Kidney epithelial cell (primary cell): ENCODE measurements at regions not wholly inside any gene's neighbourhood (a gene's known extent, or its start where the extent isn't known, plus 50 kb on each side); places are given as distances from the start of the nearest gene placed in this dataset.

Source experiments
- DNase-seq: peaks from one replicate; pipeline ENCODE4 v3.0.0-alpha.2; 2010; ENCODE audit warnings: low read depth
- H3K27me3 ChIP-seq: 2 replicates; pipeline ENCODE4 v1.6.0; 2011; ENCODE audit warnings: low read length; ENCODE audit not compliant: control insufficient read depth, insufficient read depth
- H3K36me3 ChIP-seq: 2 replicates; pipeline ENCODE4 v1.5.1; 2011; ENCODE audit warnings: low read length; ENCODE audit not compliant: control insufficient read depth, insufficient read depth
- H3K4me3 ChIP-seq: 2 replicates; pipeline ENCODE4 v1.5.1; 2011; ENCODE audit warnings: low read depth, mild to moderate bottlenecking, control low read depth, low read length
- TF ChIP-seq, protein P1 (sequence below): IDR thresholded peaks from 2 replicates; pipeline ENCODE4 v1.5.1; 2011; ENCODE audit warnings: mild to moderate bottlenecking, moderate library complexity, low read length, control low read depth, inconsistent platforms; ENCODE audit not compliant: insufficient read depth, poor library complexity, severe bottlenecking

DNA sequence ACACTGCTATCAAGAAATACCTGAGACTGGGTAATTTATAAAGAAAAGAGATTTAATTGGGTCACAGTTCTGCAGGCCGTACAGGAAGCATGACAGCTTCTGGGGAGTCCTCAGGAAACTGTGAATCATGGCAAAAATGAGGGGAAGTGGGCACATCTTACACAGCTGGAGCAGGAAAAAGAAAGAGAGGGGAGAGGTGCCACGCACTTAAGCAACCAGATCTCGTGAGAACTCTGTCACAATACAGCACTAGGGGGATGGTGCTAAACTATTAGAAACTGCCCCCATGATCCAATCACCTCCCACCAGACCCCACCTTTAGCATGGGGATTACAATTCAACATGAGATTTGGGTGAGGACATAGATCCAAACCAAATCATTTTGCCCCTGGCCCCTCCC is 105.5 kb upstream of the CPLX2 start:
- no peak for DNase-seq
- TF ChIP-seq, protein P1, sequence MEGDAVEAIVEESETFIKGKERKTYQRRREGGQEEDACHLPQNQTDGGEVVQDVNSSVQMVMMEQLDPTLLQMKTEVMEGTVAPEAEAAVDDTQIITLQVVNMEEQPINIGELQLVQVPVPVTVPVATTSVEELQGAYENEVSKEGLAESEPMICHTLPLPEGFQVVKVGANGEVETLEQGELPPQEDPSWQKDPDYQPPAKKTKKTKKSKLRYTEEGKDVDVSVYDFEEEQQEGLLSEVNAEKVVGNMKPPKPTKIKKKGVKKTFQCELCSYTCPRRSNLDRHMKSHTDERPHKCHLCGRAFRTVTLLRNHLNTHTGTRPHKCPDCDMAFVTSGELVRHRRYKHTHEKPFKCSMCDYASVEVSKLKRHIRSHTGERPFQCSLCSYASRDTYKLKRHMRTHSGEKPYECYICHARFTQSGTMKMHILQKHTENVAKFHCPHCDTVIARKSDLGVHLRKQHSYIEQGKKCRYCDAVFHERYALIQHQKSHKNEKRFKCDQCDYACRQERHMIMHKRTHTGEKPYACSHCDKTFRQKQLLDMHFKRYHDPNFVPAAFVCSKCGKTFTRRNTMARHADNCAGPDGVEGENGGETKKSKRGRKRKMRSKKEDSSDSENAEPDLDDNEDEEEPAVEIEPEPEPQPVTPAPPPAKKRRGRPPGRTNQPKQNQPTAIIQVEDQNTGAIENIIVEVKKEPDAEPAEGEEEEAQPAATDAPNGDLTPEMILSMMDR, result no peak
- H3K4me3 ChIP-seq, result no peak overlapping the region
- no peaks in the 10 kb centered on the region for H3K27me3 ChIP-seq
- H3K36me3 ChIP-seq, result no peaks in the 10 kb centered on the region

DNA sequence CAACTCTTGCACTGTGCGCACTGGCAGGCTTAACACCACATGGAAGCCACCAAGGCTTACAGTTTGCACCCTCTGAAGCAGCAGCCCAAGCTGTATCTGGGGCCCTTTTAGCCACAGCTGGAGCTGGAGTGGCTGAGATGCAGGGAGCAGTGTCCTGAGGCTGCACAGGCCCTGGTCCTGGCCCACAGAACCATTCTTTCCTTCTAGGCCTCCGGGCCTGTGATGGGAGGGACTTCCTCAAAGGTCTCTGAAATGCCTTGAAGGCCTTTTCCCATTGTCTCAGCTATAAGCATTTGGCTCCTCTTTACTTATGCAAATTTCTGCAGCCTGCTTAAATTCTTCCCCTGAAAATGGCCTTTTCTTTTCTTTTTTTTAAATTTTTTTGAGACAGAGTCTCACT is 104.4 kb upstream of the CPLX2 start:
- Histone ChIP-seq H3K4me3 (no peak overlapping the region), H3K36me3 (no peaks in the 10 kb centered on the region), H3K27me3 (peaks cover 2% of the 10 kb centered on the region)
- TF ChIP-seq, protein P1, result no peak
- DNase-seq, result no peak

DNA sequence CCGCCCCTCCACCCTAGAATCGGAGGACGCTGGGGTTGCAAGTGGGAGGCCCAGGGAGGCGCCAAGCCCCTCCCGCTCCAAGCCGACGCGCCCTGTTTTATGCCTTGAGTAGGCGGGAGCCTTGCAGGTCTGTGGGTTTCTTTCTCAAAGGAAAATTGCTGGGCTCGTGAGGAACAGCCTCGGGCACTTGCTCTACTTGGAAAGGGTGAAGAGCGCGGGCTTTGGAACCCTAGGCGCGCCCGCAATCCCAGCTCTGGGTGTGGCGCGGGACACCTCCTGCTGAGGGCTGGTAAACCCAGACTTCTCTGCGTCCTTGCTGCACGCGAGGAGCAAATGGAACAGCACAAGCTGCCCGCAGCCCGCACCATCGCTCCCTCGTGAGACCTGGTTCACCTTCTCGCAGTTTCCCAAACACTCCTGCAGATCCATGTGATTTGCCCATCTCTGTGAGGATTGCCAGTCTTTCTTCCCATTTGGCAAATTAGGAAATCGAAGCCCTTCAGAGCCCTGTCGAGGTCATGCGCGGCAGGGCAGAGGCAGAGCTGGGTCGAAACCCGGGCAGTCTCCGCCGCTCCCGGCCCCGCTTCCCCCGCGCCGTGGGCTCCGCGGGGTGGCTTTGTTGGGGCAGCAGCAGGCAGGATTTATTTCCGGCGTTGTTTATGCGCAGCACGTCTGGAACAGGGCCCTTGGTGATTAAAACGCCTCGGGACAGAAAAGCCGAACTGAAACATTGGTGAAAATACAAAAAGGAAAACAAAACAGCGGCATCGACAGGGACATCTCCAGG is 98.4 kb upstream of the CPLX2 start:
- Histone ChIP-seq H3K36me3 (no peaks in the 10 kb centered on the region), H3K4me3 (no peak overlapping the region), H3K27me3 (peaks cover 20% of the 10 kb centered on the region)
- TF ChIP-seq, protein P1, result no peak
- DNase-seq, result no peak

DNA sequence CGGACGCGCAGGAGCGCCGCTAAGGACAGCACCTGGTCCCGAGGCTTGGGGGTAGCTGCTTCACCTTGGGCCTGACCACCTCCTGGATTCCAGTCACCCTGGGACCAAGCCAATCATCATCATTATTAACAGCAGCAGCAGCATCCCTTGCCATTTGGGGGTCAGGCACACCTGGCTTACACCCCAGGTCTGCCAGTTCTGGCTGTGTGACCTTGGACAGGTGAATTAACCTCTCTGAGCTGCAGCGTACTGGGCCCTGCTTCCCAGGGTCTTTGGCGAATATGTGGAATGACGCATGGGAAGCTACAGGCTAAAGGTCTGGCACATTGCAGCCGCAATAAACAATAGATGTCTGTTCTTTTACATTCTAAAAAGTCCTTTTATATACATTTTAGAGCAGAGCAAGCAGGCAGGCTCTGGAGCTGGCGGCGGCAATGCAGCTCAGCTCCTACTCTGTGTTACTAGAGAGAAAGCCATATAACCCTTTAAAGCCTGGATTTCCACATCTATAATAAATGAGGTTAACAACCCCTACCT is 97.8 kb upstream of the CPLX2 start:
- no peak for DNase-seq
- no peaks in the 10 kb centered on the region for H3K36me3 ChIP-seq
- no peak overlapping the region for H3K4me3 ChIP-seq
- peaks cover 20% of the 10 kb centered on the region for H3K27me3 ChIP-seq
- TF ChIP-seq, protein P1, result no peak

DNA sequence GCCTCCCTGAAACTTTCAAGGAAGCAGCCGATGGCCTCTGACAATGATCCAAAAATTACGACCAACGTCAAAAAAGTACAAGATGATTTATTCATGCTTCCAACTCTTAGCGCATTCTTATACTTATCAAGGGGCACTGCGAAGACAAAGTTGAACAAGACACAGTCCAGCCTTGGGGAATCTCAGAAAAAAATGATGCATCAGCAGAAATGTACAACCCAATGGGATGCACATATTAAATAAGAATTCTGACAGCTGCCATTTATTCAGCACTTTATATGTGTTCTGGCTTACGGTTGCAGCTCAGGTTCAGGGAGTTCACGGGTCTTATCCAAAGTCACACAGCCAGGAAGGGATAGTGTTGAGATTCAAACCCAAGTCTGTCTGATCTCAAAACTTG is 96.0 kb upstream of the CPLX2 start:
- no peaks in the 10 kb centered on the region for H3K36me3 ChIP-seq
- no peak overlapping the region for H3K4me3 ChIP-seq
- no peak for DNase-seq
- TF ChIP-seq, protein P1, result no peak
- H3K27me3 ChIP-seq, result peaks cover 20% of the 10 kb centered on the region
